NCI-H524 (cell line): ENCODE measurements at regions not wholly inside any gene's neighbourhood (a gene's known extent, or its start where the extent isn't known, plus 50 kb on each side); places are given as distances from the start of the nearest gene placed in this dataset.

Experiments used
- DNase-seq, 2 experiments: peaks; one replicate each; lab custom pipeline; 2025; lab: John Stamatoyannopoulos, UW

DNA sequence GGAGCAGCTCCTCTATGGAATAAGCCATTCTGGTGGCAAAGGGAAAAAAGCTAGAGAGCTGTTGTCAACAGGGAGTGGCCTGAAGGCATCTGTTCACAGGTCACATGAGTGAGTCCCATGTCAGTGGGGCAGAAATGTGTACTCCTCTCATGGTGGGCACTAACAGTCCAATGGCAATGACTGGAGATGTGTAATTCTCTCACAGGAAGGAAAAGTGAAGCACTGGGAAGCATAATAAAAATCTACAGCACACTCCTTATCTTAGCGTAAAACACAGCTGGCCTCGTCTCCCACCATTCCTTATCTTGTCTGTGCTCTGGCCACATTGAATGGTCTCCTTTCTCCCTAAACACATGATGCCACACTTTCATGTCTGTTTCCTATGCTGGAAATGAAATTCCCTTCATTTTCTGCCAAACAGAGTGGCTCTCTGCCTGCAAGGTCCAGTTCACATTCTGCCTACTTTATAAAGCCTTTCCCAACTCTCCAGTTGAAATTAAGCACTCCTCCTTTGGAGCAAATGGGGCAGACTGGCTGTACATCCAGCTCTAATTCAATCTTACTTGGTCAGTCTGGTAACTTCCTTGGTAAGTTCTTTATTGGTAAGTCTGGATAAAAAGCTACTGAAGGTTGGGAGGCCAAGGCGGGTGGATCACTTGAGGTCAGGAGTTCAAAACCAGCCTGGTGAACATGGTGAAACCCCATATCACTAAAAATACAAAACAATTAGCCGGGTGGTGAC is 139.8 kb downstream of the RPL22L1 start:
- peak in 1 of 2 experiments; percentile 2 for DNase-seq

DNA sequence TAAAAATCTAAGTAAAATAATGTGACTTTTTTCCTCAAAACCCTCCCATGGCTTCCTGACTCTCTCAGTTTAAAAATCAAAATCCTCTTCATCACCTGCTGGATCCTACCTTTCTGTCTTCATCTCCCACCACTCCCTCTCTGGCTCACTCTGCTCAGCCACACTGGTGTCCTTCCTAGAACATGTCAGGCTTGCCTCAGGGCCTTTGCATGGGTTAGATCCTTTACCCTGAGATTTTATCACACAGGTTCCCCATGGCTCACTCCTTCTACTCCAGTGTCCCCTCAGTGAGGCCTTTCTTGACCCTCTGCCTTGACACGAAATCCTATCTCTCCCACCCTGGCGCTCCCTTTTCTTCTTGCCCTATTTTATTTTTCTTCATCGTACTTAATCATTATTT is 141.8 kb downstream of the RPL22L1 start:
- no peak for DNase-seq

DNA sequence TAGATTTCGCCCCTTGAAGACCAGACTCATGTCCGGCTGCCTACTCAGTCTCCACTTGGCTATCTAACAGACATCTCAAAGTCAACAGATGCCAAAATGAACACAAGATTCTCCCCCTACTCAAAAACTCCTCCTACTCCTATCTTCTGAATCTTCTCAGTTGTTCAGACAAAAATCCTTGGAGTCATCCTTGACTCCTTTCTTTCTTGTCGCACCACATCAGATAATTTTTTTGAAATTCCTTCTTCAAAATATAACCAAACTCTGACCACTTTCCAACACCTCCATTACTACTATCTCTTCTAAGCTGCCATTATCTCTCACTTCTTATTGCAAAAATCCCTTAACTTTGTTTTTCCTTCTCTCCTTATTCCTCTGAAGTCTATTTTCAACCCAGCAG is 141.9 kb upstream of the SLC7A14 start:
- DNase-seq, result no peak

DNA sequence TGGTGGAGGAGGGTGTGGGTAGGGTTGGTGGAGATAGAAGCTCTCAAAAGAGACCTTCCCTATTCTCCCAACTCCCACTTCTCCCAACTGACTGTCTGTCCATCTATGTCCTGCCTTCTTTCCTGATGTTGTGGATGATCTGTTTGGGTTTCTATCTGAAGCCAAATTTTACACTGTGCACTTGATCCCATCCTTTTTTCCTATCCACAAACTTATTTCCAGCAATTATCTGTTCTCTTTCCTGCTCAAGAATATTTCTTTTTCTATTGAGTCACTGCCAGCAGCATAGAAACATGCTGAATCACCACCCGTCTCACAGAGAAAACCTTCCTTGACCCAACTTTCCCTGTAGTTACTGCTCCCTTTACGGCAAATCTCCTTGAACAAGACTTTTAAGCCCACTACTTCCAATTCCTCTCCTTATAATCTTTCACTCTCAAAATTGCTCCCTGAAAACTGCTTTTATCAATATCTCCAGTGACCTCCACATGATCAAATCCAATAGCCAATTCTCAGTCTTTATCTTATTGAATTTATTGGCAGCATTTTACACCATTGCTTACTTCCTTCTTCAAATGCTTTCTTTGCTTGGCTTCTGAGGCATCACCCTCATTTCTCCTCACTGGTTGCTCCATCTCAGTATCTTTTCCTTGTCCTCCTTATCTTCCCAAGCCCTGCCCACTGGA is 141.2 kb upstream of the SLC7A14 start:
- DNase-seq, result no peak

DNA sequence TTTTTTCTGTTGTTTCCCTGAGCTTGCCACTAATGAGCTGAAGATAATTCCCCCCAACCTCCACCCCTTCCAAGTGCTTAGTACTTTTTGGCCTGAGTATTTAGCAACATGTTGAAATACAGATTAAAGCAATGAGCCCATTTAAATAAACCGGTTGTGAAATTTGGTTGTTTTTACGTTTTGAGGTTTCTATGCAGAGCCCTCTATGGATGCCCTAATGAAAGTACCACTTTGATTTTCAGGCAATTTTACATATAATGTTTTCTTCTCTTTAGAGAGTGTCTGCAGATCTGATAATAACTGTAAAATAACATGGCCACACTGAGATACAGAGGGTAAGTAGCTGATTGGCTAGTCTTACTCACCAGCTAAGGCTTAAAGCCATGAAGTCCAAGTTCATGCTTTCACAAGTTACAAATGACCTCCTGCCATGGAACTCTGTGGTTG is 139.4 kb upstream of the SLC7A14 start:
- no peak for DNase-seq

- peak in 1 of 2 experiments; percentile 30 for DNase-seq
Observed at GRCh38 chr3:170724599-170725280, 138.9 kb upstream of the SLC7A14 start.

DNA sequence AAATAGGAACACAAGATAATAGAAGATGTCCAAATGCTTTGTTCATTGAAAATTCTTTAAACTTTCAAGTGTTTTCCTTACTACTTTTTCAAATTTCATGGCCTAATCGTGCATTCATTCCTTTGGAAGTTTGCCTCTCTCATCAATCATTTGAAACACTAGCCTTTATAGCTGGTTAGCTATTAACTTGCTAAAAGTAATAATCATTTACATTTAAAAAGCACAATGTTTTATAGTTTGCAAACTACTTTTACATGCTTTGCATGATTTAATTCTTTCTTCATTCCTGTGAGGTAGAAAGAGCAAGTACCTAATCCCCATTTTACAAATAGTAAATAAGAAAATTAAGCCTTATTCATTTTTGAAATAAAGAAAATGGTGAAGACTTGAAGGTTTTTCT is 137.4 kb upstream of the SLC7A14 start:
- no peak for DNase-seq

- DNase-seq, result no peak
Observed at GRCh38 chr3:170721563-170721962, 135.7 kb upstream of the SLC7A14 start.

GRCh38 chr3:170719300-170719699 is 133.4 kb upstream of the SLC7A14 start:
- no peak for DNase-seq

DNA sequence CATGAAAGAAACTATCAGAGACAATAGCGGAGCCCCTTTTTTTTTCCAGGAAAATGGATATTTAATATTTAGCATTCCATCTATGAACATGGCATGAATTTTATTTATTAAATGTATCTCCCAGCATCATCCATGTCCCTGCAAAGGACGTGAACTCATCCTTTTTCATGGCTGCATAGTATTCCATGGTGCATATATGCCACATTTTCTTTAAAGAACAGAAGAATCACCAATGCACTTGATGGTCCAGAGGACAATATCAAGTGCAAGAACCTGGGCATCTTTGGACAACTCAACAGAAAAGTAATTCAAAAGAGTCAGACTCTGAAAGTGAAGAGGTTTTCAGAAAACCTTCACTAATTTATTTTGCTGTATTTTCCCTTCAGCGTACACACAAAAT is 133.0 kb upstream of the SLC7A14 start:
- DNase-seq, result no peak

DNA sequence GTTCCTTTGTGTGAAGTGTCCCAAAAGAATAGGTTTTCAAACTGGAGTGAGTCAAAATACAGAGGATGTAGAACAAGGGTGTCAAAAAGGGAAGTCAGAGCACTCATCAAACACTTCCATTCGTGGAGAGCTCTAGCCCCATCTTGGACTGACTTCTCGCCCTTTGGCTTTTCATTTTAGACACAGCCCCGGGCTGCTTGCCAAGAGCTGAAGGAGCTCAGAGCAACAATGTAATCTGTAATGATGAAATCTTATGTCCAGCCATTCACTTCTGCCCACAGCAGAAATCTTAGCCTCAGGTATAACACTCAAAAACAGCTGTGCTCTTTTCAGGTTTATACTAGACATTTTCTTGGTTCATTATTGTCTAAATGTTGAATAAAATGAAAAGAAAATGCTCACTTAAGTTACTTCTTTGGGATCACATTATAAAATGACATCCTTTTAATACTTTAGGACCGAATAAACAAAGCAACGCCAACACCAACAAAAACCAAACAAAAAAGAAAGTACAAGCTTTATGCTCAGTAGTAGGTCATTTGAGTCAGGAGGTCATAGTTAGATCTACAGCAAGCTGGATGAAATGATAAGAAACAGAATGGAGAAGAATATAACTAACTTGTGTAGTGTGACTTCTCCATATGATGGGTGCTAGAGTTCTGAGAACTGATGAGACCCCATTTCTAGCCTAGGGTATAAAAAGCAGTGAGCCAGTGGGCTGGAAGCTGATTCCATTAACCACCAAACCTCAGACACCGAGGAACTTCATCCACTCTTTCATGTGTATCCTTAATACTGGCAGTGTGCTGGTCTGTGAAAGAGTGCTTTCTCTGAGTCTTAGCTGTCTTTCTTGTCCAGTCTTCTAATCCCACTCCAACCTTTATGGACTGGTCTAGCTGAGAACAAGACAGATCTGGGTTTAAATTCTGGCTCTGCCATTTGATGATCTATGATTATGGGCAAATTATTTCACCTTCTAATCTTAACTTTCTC is 131.8 kb upstream of the SLC7A14 start:
- DNase-seq, result no peak

GRCh38 chr3:170716172-170716805 is 130.4 kb upstream of the SLC7A14 start:
- DNase-seq, result no peak

- no peak for DNase-seq
Observed at GRCh38 chr3:170714562-170715535, 129.0 kb upstream of the SLC7A14 start.

GRCh38 chr3:170714122-170714521 is 128.2 kb upstream of the SLC7A14 start:
- DNase-seq, result no peak

DNA sequence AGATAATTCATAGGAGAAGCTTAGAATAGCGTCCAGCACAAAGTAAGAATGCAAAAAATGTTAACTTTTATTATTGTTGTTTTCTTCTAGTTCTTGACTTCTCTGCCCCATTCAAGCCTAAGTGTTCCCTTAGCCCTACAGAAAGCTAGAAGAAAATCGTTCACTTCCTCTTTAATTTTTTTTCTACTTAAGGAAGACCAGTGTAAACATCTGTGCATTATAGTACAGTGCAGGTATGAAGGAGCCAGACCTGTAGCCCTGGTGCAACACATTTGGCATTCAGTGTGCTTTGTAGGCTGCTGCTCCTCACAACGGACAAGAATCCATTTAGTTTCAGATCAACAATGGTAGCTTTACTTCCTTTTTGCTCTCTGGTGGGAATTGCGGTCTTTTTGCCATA is 127.8 kb upstream of the SLC7A14 start:
- no peak for DNase-seq

- DNase-seq, result no peak
Observed at GRCh38 chr3:170712798-170713197, 126.9 kb upstream of the SLC7A14 start.

DNA sequence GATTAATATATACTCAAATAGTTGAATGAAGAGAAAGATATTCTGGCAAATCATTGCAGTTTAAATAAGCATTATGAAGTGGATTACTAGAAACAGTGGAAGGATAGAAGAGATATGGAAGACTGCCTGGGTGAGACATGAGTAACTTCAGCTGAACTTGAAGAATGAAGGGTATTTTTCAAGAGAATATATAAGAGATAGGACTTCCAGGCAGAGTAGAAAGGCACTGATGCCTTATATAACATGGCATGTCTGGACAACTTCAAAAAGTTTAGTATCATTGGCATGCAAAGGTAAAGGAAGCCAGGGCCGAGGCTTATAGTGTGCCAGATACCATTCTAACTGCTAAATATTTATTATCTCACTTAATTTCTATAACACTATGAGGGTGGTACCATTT is 126.5 kb upstream of the SLC7A14 start:
- DNase-seq, result no peak

- no peak for DNase-seq
Observed at GRCh38 chr3:170711786-170712185, 125.9 kb upstream of the SLC7A14 start.

DNA sequence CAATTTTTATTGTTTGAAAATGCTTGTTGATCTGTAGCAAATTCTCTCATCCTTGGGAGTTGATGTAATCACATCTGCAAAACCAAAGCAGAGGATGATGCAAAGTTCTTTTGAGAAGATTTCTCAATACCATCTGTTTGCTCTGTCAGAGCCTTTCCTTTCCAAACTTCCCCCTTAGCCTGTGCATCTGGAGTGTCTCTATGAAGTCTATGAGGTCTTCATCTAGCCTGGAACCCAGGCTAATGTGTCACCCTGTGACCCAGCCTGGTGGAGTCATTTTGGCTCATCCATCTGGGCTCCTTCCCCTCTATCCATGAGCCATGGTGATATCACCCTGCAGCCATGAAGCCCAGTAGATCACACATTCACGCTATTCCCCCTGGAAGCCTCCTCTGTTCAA is 123.2 kb upstream of the SLC7A14 start:
- DNase-seq, result no peak

DNA sequence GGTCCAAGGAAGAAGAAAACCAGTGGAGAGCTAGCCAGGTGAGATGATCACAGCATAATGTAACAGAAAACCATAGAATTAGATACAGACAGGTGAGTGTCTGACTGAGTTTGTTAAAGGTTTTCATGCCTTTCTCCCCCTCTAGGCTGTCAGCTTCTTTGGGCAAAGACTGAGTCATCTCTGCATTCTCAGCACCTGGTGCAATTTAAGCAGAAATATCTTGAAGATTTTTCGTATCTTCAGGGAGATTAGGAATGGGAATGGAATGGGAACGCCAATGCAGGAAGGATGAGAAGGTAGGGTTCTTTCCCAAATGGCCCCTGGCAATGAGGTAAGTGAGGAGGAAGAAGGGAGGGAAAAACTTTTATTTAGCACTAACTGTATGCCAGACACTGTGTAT is 122.0 kb upstream of the SLC7A14 start:
- no peak for DNase-seq
